Keratinocyte (primary cell): ENCODE measurements at regions not wholly inside any gene's neighbourhood (a gene's known extent, or its start where the extent isn't known, plus 50 kb on each side); places are given as distances from the start of the nearest gene placed in this dataset.

ENCODE experiments used
- EZH2 ChIP-seq: IDR thresholded peaks from one replicate; pipeline ENCODE4 v1.6.1; 2012; ENCODE audit warnings: inconsistent platforms, mild to moderate bottlenecking, low read length, moderate library complexity
- TF ChIP-seq, protein P1 (sequence below), 3 experiments: IDR thresholded peaks in 1 of 3; conservative IDR thresholded peaks in 1 of 3; optimal IDR thresholded peaks in 1 of 3; 2 replicates in 2 of 3; 3 replicates in 1 of 3; pipeline versions ENCODE3 to v1.5.1; 2011; ENCODE audit warnings: low read length in 3 of 3, mild to moderate bottlenecking in 3 of 3, moderate library complexity in 2 of 3, control low read depth in 1 of 3, inconsistent platforms in 1 of 3; ENCODE audit not compliant: insufficient read depth in 2 of 3; ENCODE audit errors: extremely low read depth in 1 of 3

DNA sequence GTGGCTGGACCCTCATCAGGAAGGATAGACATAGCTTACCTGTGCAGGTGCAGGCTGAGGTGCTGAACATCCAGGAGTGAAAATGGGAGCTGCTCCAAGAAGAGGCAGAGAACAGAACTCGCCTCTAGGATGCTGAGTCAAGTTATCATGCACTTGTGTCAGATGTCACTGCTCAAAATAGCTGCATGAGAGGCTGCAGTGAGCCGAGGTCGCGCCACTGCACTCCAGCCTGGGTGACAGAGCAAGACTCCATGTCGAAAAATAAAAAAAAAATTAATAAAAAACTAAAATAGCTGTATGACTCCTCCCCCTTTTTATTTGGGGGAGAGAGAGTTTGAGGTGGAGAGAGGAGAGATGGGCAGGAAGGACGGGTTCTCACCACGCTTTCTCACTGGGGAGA, 148.8 kb downstream of the FOXL1 start:
- TF ChIP-seq, protein P1, sequence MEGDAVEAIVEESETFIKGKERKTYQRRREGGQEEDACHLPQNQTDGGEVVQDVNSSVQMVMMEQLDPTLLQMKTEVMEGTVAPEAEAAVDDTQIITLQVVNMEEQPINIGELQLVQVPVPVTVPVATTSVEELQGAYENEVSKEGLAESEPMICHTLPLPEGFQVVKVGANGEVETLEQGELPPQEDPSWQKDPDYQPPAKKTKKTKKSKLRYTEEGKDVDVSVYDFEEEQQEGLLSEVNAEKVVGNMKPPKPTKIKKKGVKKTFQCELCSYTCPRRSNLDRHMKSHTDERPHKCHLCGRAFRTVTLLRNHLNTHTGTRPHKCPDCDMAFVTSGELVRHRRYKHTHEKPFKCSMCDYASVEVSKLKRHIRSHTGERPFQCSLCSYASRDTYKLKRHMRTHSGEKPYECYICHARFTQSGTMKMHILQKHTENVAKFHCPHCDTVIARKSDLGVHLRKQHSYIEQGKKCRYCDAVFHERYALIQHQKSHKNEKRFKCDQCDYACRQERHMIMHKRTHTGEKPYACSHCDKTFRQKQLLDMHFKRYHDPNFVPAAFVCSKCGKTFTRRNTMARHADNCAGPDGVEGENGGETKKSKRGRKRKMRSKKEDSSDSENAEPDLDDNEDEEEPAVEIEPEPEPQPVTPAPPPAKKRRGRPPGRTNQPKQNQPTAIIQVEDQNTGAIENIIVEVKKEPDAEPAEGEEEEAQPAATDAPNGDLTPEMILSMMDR (optimal IDR thresholded peaks at IDR 0.05 in 1 of 3, IDR thresholded peaks at IDR 0.05 in 1 of 3, conservative IDR thresholded peaks at IDR 0.05 in 1 of 3; ENCODE audit: extremely low read depth in 1 of 3, insufficient read depth in 2 of 3, low read length in 3 of 3), result no peak
- TF ChIP-seq EZH2, result no peak
